IMR-90 (cell line): ENCODE measurements at regions not wholly inside any gene's neighbourhood (a gene's known extent, or its start where the extent isn't known, plus 50 kb on each side); places are given as distances from the start of the nearest gene placed in this dataset.

ENCODE experiments used
- ATAC-seq: fragments of 200-7000 bp; cut with Tn5 transposase; 2 replicates; pipeline ENCODE4 v1.9.1; 2020; ENCODE audit warnings: low read depth, mild to moderate bottlenecking, moderate library complexity
- BruUV-seq: library from RNA; stranded (reverse); fragments of 400-500 nt; replicated peaks from 2 replicates; lab custom pipeline; 2021; lab: Mats Ljungman, UMichigan
- CTCF ChIA-PET: fragments of 300-600 bp; formaldehyde crosslinking; extraction: SDS; loops from one replicate; lab custom pipeline; 2021; ENCODE audit warnings: antibody characterized with exemption; lab: Yijun Ruan, JAX
- POLR2A ChIA-PET: fragments of 300-600 bp; sonication (Branson Sonifier 250); formaldehyde crosslinking; loops from one replicate; lab custom pipeline; 2022; ENCODE audit warnings: antibody characterized with exemption; ENCODE audit not compliant: unreplicated experiment; lab: Charles Lee
- DNase-seq: peaks from one replicate; pipeline ENCODE4 v3.0.0; 2013
- H2AFZ ChIP-seq: replicated peaks from 2 replicates; pipeline ENCODE3; 2013; ENCODE audit warnings: low read length, mild to moderate bottlenecking; ENCODE audit not compliant: poor library complexity
- H2AK5ac ChIP-seq: 2 replicates; pipeline ENCODE4 v1.6.1; 2013; ENCODE audit warnings: low read depth, low read length, inconsistent platforms
- H2AK9ac ChIP-seq: replicated peaks from 2 replicates; pipeline ENCODE3; 2013; ENCODE audit warnings: mild to moderate bottlenecking, low read depth, low read length, moderate library complexity; ENCODE audit not compliant: poor library complexity
- H2BK120ac ChIP-seq: 2 replicates; pipeline ENCODE4 v1.6.1; 2013; ENCODE audit warnings: low read depth, low read length, inconsistent platforms
- H2BK15ac ChIP-seq: 3 replicates; pipeline ENCODE4 v1.6.1; 2013; ENCODE audit warnings: low read depth, low read length, inconsistent platforms
- H2BK20ac ChIP-seq: 2 replicates; pipeline ENCODE4 v1.6.1; 2013; ENCODE audit warnings: low read depth, mild to moderate bottlenecking, inconsistent platforms, low read length, moderate library complexity
- H2BK5ac ChIP-seq: 2 replicates; pipeline ENCODE4 v1.6.1; 2013; ENCODE audit warnings: mild to moderate bottlenecking, low read depth, low read length, inconsistent platforms; ENCODE audit not compliant: poor library complexity, severe bottlenecking
- H3K14ac ChIP-seq: replicated peaks from 2 replicates; pipeline ENCODE4 v1.6.1; 2013; ENCODE audit warnings: low read depth, low read length, inconsistent platforms
- H3K18ac ChIP-seq: 2 replicates; pipeline ENCODE4 v1.6.1; 2013; ENCODE audit warnings: low read depth, low read length, control low read depth
- H3K23ac ChIP-seq: 2 replicates; pipeline ENCODE4 v1.6.1; 2013; ENCODE audit warnings: low read depth, low read length, inconsistent platforms
- H3K27ac ChIP-seq: 2 replicates; pipeline ENCODE4 v1.5.1; 2013; ENCODE audit warnings: mild to moderate bottlenecking, control low read depth, low read length; ENCODE audit not compliant: insufficient read depth
- H3K27me3 ChIP-seq: 2 replicates; pipeline ENCODE4 v1.6.1; 2013; ENCODE audit warnings: low read length; ENCODE audit not compliant: control insufficient read depth, insufficient read depth
- H3K36me3 ChIP-seq: 2 replicates; pipeline ENCODE4 v1.6.1; 2013; ENCODE audit warnings: low read length, mixed read lengths; ENCODE audit not compliant: control insufficient read depth, insufficient read depth
- H3K4ac ChIP-seq: 2 replicates; pipeline ENCODE4 v1.6.1; 2013; ENCODE audit warnings: low read depth, low read length, inconsistent platforms
- H3K4me1 ChIP-seq: 2 replicates; pipeline ENCODE4 v1.6.1; 2013; ENCODE audit warnings: low read length, mixed read lengths; ENCODE audit not compliant: control insufficient read depth, insufficient read depth
- H3K4me2 ChIP-seq: 2 replicates; pipeline ENCODE4 v1.6.1; 2013; ENCODE audit warnings: low read depth, mild to moderate bottlenecking, control low read depth, low read length, moderate library complexity
- H3K4me3 ChIP-seq: 2 replicates; pipeline ENCODE4 v1.5.1; 2013; ENCODE audit warnings: low read depth, mild to moderate bottlenecking, control low read depth, low read length, moderate library complexity; ENCODE audit not compliant: insufficient read depth
- H3K56ac ChIP-seq: 2 replicates; pipeline ENCODE4 v1.6.1; 2013; ENCODE audit warnings: low read length, inconsistent platforms; ENCODE audit not compliant: insufficient read depth; ENCODE audit errors: extremely low read depth
- H3K79me1 ChIP-seq, 2 experiments: 2 replicates each; pipeline ENCODE4 v1.6.1; 2013; ENCODE audit warnings: low read length in 2 of 2, inconsistent platforms in 1 of 2, low read depth in 1 of 2
- H3K9ac ChIP-seq: 2 replicates; pipeline ENCODE4 v1.6.1; 2013; ENCODE audit warnings: low read depth, low read length, control low read depth
- H3K9me1 ChIP-seq: 2 replicates; pipeline ENCODE4 v1.6.1; 2013; ENCODE audit warnings: low read length, inconsistent platforms; ENCODE audit not compliant: insufficient read depth
- H3K9me3 ChIP-seq: 2 replicates; pipeline ENCODE4 v1.6.1; 2013; ENCODE audit warnings: low read length; ENCODE audit not compliant: control insufficient read depth, insufficient read depth
- H4K20me1 ChIP-seq: 2 replicates; pipeline ENCODE4 v1.6.1; 2013; ENCODE audit warnings: low read length, inconsistent platforms; ENCODE audit not compliant: insufficient read depth
- H4K5ac ChIP-seq: 2 replicates; pipeline ENCODE4 v1.6.1; 2013; ENCODE audit warnings: mild to moderate bottlenecking, low read depth, low read length, control low read depth
- H4K8ac ChIP-seq, 2 experiments: 2 replicates each; pipeline ENCODE4 v1.6.1; 2013; ENCODE audit warnings: low read depth in 2 of 2, low read length in 2 of 2, control low read depth in 1 of 2, inconsistent platforms in 1 of 2
- H4K91ac ChIP-seq: 2 replicates; pipeline ENCODE4 v1.6.1; 2013; ENCODE audit warnings: low read depth, low read length, inconsistent platforms; ENCODE audit not compliant: insufficient read depth
- BHLHE40 ChIP-seq: fragments of 150-350 bp; IDR thresholded peaks from 2 replicates; pipeline ENCODE4 v1.6.1; 2016; ENCODE audit warnings: mild to moderate bottlenecking, low read depth, low read length
- CEBPB ChIP-seq: IDR thresholded peaks from 2 replicates; pipeline ENCODE4 v1.6.1; 2012; ENCODE audit warnings: low read depth, low read length, improper control_type of control experiment
- CHD1 ChIP-seq: IDR thresholded peaks from 2 replicates; pipeline ENCODE4 v1.6.1; 2012; ENCODE audit warnings: low read depth, low read length, improper control_type of control experiment
- CTCF ChIP-seq: conservative IDR thresholded peaks from 2 replicates; pipeline ENCODE4 v1.5.1; 2012; ENCODE audit warnings: mild to moderate bottlenecking, low read depth, low read length, improper control_type of control experiment
- ELK1 ChIP-seq: fragments of 150-350 bp; IDR thresholded peaks from 2 replicates; pipeline ENCODE4 v1.6.1; 2016; ENCODE audit warnings: low read depth, mild to moderate bottlenecking, low read length, moderate library complexity, borderline replicate concordance
- FOS ChIP-seq: fragments of 150-350 bp; IDR thresholded peaks from 2 replicates; pipeline ENCODE4 v1.6.1; 2016; ENCODE audit warnings: low read depth, low read length
- MAFK ChIP-seq: IDR thresholded peaks from 2 replicates; pipeline ENCODE4 v1.6.1; 2012; ENCODE audit warnings: low read depth, low read length, improper control_type of control experiment
- MAZ ChIP-seq: IDR thresholded peaks from 2 replicates; pipeline ENCODE4 v1.6.1; 2012; ENCODE audit warnings: low read depth, mild to moderate bottlenecking, low read length, improper control_type of control experiment, moderate library complexity, borderline replicate concordance
- MXI1 ChIP-seq: IDR thresholded peaks from 2 replicates; pipeline ENCODE4 v1.6.1; 2012; ENCODE audit warnings: low read depth, mild to moderate bottlenecking, low read length, moderate library complexity, borderline replicate concordance
- NFE2L2 ChIP-seq: fragments of 150-350 bp; IDR thresholded peaks from 2 replicates; pipeline ENCODE4 v1.6.1; 2016; ENCODE audit warnings: low read depth, mild to moderate bottlenecking, low read length
- POLR2A ChIP-seq: IDR thresholded peaks from 2 replicates; pipeline ENCODE4 v1.6.1; 2012; ENCODE audit warnings: mild to moderate bottlenecking, low read depth, low read length
- RAD21 ChIP-seq: IDR thresholded peaks from 2 replicates; pipeline ENCODE4 v1.6.1; 2012; ENCODE audit warnings: low read length, improper control_type of control experiment
- RCOR1 ChIP-seq: IDR thresholded peaks from 2 replicates; pipeline ENCODE4 v1.6.1; 2012; ENCODE audit warnings: mild to moderate bottlenecking, low read length, improper control_type of control experiment; ENCODE audit not compliant: insufficient replicate concordance
- RFX5 ChIP-seq: IDR thresholded peaks from 2 replicates; pipeline ENCODE4 v1.8.0; 2012; ENCODE audit warnings: low read depth, mild to moderate bottlenecking, low read length, moderate library complexity
- SMC3 ChIP-seq: fragments of 150-350 bp; IDR thresholded peaks from 2 replicates; pipeline ENCODE4 v1.6.1; 2016; ENCODE audit warnings: low read depth, mild to moderate bottlenecking, antibody characterized with exemption, low read length, moderate library complexity
- USF2 ChIP-seq: fragments of 150-350 bp; IDR thresholded peaks from 2 replicates; pipeline ENCODE4 v1.6.1; 2017; ENCODE audit warnings: mild to moderate bottlenecking, antibody characterized with exemption, low read length, low read depth
- WGBS, 2 experiments: methylation state at CpG; one replicate each; pipeline versions ENCODE4 v1.1.5 to v1.1.7; 2013; ENCODE audit warnings: missing lambda C conversion rate in 2 of 2; ENCODE audit not compliant: insufficient read length in 1 of 2; ENCODE audit errors: extremely low coverage in 2 of 2; 5-methylcytosine and 5-hydroxymethylcytosine counted together
- dilution Hi-C: fragments of 300-500 bp; cut with HindIII; formaldehyde crosslinking; loops from one replicate; pipeline ENCODE4 v1.14.3; 2018; ENCODE audit warnings: low sequenced_read_pairs; ENCODE audit not compliant: unreplicated experiment
- in situ Hi-C: fragments of 300-500 bp; cut with MboI; formaldehyde crosslinking; loops from 3 replicates; pipeline ENCODE4 v1.14.3; 2019; ENCODE audit warnings: low sequenced_read_pairs, inconsistent platforms, mixed read lengths
- intact Hi-C: fragments of 100-400 bp; cut with micrococcal nuclease; formaldehyde crosslinking; loops from 2 replicates; pipeline ENCODE4 v1.10.0; 2022

- Histone ChIP-seq H3K4me1 (no peaks in the 10 kb centered on the region), H3K9me3 (no peaks in the 10 kb centered on the region), H2BK20ac (no peak overlapping the region), H3K14ac (no peak overlapping the region), H3K4me3 (no peak overlapping the region), H4K8ac (no peak overlapping the region), H2AK9ac (no peak overlapping the region), H4K5ac (no peak overlapping the region), H3K36me3 (no peaks in the 10 kb centered on the region), H3K9me1 (no peaks in the 10 kb centered on the region), H3K4me2 (no peak overlapping the region), H2BK5ac (no peak overlapping the region), H2BK120ac (no peak overlapping the region), H4K20me1 (no peaks in the 10 kb centered on the region), H3K56ac (no peak overlapping the region), H3K9ac (no peak overlapping the region), H2AFZ (no peak overlapping the region), H2BK15ac (no peak overlapping the region), H3K18ac (no peak overlapping the region), H3K27ac (no peak overlapping the region), H3K27me3 (no peaks in the 10 kb centered on the region), H4K91ac (no peak overlapping the region), H3K23ac (no peak overlapping the region), H2AK5ac (no peak overlapping the region), H3K79me1 (no peaks in the 10 kb centered on the region), H3K4ac (no peak overlapping the region)
- no peak for TF ChIP-seq CTCF
- no peak for TF ChIP-seq RCOR1
- no peak for TF ChIP-seq POLR2A
- no peak for TF ChIP-seq RFX5
- no peak for TF ChIP-seq FOS
- TF ChIP-seq BHLHE40 = no peak
- TF ChIP-seq RAD21 = no peak
- TF ChIP-seq CEBPB = no peak
- TF ChIP-seq USF2 = no peak
- TF ChIP-seq CHD1 = no peak
- no peak for TF ChIP-seq MAZ
- no peak for TF ChIP-seq SMC3
- TF ChIP-seq MAFK = no peak
- TF ChIP-seq NFE2L2 = no peak
- TF ChIP-seq ELK1 = no peak
- no peak for TF ChIP-seq MXI1
- in situ Hi-C loops (no loop called here), intact Hi-C loops (no loop called here), dilution Hi-C loops (no loop called here)
- ATAC-seq = no peak
- WGBS, 2 experiments = no CpG with 5 or more reads among the region's 5 CpGs
- ChIA-PET POLR2A (no interaction called here), CTCF (no interaction called here)
- no peak for DNase-seq
- no TSS peak for BruUV-seq
Observed at GRCh38 chr9:7236186-7236585, 478.4 kb downstream of the KDM4C start.
